GM21825 (cell line): ENCODE measurements at regions not wholly inside any gene's neighbourhood (a gene's known extent, or its start where the extent isn't known, plus 50 kb on each side); places are given as distances from the start of the nearest gene placed in this dataset.

Experiments
- ATAC-seq: cut with Tn5 transposase; IDR thresholded peaks from one replicate; pipeline ENCODE4 v1.9.1; 2021; ENCODE audit warnings: mild to moderate bottlenecking, moderate library complexity; ENCODE audit not compliant: unreplicated experiment

DNA sequence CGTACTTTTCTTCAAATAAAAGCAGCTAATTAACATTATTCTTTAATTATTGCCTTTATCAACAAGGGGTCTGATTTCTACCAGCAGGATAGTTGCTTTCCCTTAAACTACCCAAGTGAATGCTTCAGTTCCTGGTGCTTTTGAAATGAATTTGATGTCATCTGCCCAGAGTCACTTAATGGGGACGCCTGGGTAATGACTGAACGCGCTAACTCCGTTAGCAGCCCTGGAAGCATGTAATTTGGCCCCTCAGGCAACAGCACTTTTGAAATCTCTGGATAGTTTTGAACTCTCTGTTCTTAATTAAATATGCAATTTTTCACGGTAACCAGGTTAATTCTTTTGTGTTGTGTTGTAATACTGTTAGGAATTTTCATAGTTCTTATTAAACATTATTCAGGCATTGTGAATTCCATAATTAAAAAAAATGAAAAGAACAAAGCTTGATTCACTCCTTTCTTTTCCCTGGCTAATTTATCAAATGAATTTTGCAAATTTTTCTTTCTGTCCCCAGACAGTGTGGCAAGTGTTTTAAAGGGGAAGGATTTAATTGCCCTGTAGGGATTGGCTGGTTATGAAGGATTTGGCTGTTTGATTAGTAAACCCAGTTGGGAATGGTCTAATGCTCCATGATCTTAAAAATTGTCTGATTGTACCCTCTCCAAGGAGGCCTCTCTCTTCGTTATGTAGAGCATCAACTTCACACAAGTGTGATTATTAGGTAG is 137.5 kb upstream of the MYL2 start:
- no peak for ATAC-seq

- no peak for ATAC-seq
Measured at GRCh38 chr12:111056618-111057521, 136.5 kb upstream of the MYL2 start.

DNA sequence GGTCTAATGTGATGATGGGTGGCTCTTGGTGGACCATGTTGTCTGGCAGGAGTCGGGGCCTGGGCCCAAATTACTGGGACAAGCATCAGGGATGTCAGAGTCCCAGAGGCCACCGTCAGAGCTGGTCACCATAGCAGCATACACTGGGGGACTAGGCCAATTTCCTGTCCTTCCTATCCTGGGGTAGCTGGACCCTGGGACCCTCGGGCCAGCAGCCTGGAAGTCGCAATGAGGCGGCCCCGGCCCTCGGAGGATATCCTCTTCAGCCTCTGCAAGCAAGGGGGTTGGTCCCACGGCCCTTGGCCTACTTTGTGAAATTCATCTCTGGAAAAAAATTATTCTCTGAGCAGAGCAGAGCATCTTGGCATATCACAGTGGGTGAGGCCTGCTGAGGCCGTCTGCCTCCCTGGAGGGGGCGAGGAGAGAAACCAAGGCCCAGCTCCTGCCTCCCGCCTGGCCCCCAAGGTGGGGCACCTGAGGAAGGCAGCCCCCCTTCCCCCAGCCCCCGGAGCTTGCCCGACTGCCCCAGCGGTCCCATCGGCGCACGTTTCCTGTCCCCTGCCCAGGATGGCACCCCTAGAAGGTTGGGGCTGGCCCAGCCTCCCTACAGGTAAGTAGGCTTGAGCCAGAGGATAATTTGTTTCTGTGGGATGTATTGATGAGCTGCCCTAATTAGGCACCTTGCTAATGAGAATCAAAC is 135.0 kb upstream of the MYL2 start:
- no peak for ATAC-seq

DNA sequence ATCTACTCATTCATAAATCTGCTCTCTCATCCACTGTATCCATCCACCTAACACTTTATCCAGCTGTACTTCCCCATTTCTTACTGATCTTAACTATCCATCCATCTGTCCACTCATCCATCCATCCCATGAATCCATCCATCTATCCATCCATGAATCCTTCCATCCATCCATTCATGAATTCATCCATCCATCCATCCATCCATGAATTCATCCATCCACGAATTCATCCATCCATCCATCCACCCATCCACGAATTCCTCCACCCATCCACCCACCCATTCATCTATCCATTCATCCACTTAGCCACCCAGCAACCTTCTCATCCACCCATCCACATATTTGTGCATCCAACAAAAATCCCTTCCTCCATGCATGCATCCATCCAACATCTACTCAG is 128.6 kb upstream of the MYL2 start:
- no peak for ATAC-seq

DNA sequence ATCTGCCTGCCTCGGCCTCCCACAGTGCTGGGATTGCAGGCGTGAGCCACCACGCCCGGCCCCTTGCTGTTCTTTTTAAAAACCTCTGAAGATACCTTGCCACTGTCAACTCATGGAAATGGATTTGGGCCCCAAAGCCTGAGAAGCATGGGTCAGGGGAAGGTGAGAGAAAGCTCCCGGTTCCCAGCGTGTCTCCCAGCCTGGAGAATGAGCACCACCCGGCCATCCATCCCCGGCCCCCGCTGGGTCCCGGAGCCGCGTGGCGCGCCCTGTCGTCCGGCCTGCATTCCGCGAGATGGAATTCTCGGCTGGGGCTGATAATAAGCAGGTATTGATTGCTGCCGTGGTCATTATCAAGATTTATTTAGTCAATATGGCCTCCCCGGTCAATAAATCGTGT is 126.5 kb upstream of the MYL2 start:
- ATAC-seq = no peak

GRCh38 chr12:111045941-111046340 is 125.6 kb upstream of the MYL2 start:
- no peak for ATAC-seq

DNA sequence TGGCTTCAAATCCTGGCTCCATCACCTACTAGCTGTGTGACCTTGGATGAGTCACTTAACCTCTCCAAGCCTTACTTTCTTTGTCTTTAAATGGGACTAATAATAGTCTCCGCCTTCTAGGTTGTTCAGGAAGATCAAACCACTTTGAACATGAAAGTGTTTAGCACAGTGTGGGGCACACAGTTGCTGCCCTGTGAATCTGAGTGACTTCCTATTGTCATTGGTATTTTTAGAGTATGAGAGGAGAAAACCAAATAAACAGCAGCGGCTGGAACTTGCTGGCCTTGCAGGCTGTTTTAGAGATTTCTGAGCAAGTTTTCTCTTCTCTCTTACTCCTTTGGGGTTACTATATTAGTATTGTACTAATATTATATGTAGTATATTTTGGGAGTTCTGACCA is 120.7 kb upstream of the MYL2 start:
- no peak for ATAC-seq

- no peak for ATAC-seq
Measured at GRCh38 chr12:111040690-111041089, 120.3 kb upstream of the MYL2 start.

DNA sequence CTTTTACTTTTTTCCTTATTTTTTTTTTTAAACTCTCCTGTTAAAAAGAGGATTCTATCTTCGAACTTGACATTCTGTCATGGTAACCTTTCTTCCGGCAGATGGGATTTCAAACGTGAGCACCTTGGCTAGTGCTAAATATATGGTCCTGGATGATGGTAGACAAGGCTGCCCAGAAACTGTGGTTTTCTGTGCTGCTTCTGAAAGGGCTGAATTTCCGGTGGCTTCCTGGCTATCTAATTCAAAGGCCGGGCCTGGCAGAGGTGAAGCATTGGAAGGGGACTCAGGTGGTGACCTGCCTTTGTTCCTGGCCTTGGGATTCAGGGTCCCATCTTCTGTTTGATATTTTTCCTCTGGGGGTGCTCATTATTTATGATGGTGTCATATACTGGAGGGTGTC is 118.6 kb upstream of the MYL2 start:
- no peak for ATAC-seq

DNA sequence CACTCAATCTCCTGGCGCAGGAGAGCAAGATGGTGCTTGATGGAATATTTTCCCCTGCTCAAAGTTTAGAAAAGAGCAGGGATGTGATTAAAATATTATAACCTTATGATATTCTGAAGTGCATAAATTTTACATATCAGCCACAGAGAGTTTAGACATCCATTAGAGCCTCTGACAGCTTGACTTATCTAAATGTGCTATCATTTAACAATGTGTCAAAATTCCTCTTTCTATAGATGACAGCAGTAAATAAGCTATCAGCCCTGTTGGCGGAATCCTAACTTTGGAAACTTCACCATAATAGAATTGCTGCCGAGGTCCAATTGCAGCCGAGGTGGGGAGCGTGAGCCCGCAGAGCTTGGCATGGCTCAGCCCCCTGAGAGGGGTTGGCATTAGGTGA is 117.7 kb upstream of the MYL2 start:
- ATAC-seq = no peak

DNA sequence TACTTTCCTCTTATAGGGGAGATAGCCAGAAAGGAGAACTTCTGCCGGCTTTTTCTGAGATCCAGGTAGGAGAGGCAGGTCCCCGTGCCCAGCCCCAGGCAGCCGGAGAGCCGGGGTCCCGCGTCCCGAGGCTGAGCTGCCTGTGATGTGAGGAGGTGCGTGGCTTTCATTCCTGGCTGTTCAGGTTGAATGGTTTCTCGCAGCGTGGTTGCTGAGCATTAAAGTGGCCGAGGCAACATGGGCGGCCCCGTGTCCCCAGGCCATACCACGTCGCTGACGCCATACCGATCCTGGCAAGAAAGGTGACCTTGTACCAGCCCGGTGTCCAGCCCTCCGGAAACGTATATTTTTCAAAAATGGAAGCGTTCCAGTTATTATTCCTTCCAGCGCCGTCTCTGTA is 116.7 kb upstream of the MYL2 start:
- ATAC-seq = no peak

DNA sequence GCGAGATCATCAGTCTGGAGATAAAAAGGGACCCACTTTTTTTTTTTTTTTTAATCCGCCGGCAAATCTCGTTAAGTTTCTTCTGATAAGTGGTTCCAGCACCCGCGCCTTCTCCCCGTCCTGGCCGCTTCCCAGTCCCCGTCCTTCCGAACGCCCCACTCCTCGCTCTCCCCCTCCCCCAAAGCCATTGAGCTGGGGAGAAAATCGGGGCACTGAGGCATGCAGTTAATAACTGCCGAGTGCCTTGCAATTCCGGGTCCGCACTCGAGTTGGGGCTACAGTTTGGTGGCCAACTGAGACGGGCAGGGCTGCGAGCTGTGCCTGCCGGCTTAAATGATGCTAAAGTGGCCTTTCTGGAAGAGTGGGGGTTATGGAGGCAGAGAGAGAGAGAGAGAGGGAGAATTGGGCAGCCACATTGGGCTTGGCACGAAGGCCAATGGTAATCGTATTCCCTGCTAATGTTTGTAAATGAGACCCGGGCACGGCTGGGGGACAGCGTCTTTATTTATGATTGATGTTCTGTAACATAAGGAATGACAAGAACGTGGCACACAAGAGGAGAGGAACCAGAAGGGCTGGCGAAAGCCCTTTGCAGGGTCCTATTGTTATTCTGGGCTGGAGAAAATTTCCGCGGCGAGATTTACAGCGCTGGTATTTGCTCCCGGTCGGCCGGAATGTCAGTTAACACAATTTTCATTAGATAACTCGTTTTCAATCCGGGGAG is 115.4 kb upstream of the MYL2 start:
- ATAC-seq = no peak

DNA sequence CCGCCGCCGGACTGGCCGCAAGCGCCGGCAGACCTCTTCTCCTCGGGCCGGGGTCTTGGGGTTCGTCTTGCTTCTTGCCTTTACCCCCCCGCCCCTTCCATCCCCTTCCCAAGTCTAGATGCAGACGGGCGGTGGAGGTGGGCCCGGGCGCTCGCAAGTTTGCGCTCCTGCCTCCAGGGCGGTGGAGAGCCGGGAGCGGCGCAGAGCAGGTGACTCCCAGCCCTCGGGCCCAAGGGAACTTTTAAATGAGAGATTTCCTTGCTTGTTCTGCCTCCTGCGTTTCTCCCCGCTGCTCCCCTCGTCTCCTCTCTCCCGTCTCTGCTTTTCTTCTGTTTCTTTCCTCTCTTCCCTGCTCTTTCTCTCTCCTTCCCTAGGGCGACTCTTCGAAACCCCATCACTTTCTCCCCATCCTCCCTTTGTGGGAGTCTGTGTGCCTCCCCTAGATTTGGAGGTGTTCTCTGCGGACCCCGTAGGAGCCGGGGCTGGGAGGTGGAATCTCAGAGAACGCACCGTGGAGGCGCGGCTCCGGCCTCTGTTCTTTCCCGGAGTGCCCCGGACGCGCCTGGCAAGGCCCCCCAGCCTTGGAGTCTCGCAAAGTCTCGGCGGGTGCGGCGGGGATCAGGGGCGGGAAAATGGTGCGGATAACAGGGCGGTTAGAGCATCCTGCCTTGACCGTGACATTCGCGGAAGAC is 114.7 kb upstream of the MYL2 start:
- no peak for ATAC-seq

GRCh38 chr12:111034083-111034885 is 113.9 kb upstream of the MYL2 start, which contains the start of gene CUX2:
TSS of gene CUX2 (plus strand) at chr12:111034165.
- ATAC-seq = no peak

DNA sequence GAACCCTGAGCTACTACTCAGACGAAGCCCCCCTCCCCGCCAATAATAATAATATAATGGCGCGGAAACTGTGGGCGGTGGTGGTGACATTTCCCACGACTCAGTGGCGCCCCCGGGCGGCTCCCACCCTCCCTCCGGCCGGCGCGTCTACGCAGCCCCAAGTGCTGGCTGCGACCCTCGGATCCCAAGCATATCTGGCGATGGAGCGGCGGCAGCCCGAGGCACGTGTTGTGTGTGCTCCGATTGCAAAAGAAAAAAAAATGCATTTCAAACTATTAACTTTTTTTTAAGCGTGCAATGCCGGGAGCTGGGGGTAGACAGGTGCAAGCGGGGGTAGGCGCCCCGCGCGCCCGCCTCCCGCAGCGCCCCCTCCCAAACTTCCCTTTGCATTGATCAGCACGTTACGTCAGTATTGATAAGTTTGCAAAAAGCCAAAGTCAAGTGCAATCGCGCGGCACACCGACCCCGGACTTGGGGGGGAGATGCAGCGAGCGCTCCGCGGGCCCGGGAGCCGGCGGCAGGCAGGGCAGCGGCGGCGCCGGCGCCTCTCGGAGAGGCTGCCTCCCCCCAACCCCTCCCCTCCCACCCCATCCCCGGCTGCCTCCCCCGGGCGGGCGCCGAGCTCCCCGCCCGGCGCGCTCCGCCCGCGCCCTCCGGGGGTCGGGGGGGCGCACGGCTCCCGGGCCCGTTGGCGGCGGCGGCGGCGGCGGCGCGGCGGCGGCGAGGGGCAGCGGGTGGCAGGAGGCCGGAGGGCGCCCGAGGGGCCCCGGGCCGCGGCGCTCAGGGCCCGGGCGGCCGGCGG is 113.1 kb upstream of the MYL2 start:
- ATAC-seq = no peak

GRCh38 chr12:111032591-111032919 is 112.2 kb upstream of the MYL2 start:
- ATAC-seq = no peak

DNA sequence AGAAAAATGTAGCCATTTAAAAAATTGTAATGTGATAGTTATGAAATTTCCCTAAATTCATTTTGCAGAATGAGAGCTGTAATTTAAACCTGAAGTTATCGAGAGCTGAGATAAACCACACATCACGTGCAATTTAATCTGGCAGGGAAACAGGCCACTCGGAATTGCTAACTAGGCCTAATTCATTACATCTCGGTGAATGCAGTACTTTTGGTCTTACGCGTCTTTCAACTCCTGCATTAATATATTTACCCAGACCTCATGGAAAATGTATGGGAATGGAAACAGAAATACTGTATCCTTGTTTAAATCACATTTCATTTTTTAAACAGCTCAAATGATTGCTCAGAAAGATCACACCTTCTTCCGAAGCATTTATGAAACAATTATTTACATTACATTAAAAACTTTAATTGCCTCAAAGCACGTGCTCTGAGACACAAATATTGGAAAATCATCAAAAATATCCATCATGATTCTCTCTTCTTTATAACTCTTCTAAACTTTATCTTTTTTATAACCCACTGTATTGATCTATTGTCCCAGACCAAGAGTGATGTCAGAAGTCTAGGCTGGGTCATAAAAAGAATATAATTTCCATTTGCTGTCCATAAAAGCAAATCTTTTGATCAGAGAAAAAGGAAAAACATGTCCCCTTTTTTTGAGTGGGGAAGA is 111.7 kb upstream of the MYL2 start:
- ATAC-seq = no peak

GRCh38 chr12:111030800-111031199 is 110.4 kb upstream of the MYL2 start:
- ATAC-seq = no peak
